ENCODE measurements at regions not wholly inside any gene's neighbourhood (a gene's known extent, or its start where the extent isn't known, plus 50 kb on each side); places are given as distances from the start of the nearest gene placed in this dataset.

- Mint-ChIP-seq H3K4me1 (ENCODE audit: low read depth) (no peaks in the 10 kb centered on the region), H3K9me3 (no peaks in the 10 kb centered on the region), H3K4me3 (ENCODE audit: low read depth) (no peak overlapping the region), H3K27me3 (ENCODE audit: low read depth) (no peaks in the 10 kb centered on the region), H3K27ac (no peak overlapping the region), H3K36me3 (ENCODE audit: low read depth) (no peaks in the 10 kb centered on the region)
- intact Hi-C loops (cut with micrococcal nuclease) = no loop called here
- no peak for DNase-seq (ENCODE audit: low spot score)
These were observed 374.3 kb downstream of the TMX3 start for GRCh38 chr18:68340606-68341005.

GRCh38 chr18:68330658-68331057, 384.2 kb downstream of the TMX3 start:
- no peaks in the 10 kb centered on the region for H3K4me1 Mint-ChIP-seq (ENCODE audit: low read depth)
- intact Hi-C loops (cut with micrococcal nuclease) = no loop called here
- H3K4me3 Mint-ChIP-seq (ENCODE audit: low read depth) = no peak overlapping the region
- no peak overlapping the region for H3K27ac Mint-ChIP-seq
- DNase-seq (ENCODE audit: low spot score) = no peak
- no peaks in the 10 kb centered on the region for H3K9me3 Mint-ChIP-seq
- no peaks in the 10 kb centered on the region for H3K36me3 Mint-ChIP-seq (ENCODE audit: low read depth)
- no peaks in the 10 kb centered on the region for H3K27me3 Mint-ChIP-seq (ENCODE audit: low read depth)

GRCh38 chr18:68323921-68324320, 391.0 kb downstream of the TMX3 start:
- Mint-ChIP-seq H3K27me3 (ENCODE audit: low read depth) (no peaks in the 10 kb centered on the region), H3K9me3 (no peaks in the 10 kb centered on the region), H3K27ac (no peak overlapping the region), H3K4me1 (ENCODE audit: low read depth) (no peaks in the 10 kb centered on the region), H3K36me3 (ENCODE audit: low read depth) (no peaks in the 10 kb centered on the region), H3K4me3 (ENCODE audit: low read depth) (no peak overlapping the region)
- DNase-seq (ENCODE audit: low spot score) = no peak
- intact Hi-C loops (cut with micrococcal nuclease) = no loop called here

GRCh38 chr18:68316636-68317035, 398.3 kb downstream of the TMX3 start:
- intact Hi-C loops (cut with micrococcal nuclease) = no loop called here
- no peak overlapping the region for H3K27ac Mint-ChIP-seq
- H3K9me3 Mint-ChIP-seq = no peaks in the 10 kb centered on the region
- no peak overlapping the region for H3K4me3 Mint-ChIP-seq (ENCODE audit: low read depth)
- H3K4me1 Mint-ChIP-seq (ENCODE audit: low read depth) = no peaks in the 10 kb centered on the region
- DNase-seq (ENCODE audit: low spot score) = no peak
- H3K36me3 Mint-ChIP-seq (ENCODE audit: low read depth) = no peaks in the 10 kb centered on the region
- H3K27me3 Mint-ChIP-seq (ENCODE audit: low read depth) = no peaks in the 10 kb centered on the region

GRCh38 chr18:68314403-68314802, 400.5 kb downstream of the TMX3 start:
- Mint-ChIP-seq H3K9me3 (no peaks in the 10 kb centered on the region), H3K27me3 (ENCODE audit: low read depth) (no peaks in the 10 kb centered on the region), H3K4me3 (ENCODE audit: low read depth) (no peak overlapping the region), H3K4me1 (ENCODE audit: low read depth) (no peaks in the 10 kb centered on the region), H3K36me3 (ENCODE audit: low read depth) (no peaks in the 10 kb centered on the region), H3K27ac (no peak overlapping the region)
- no peak for DNase-seq (ENCODE audit: low spot score)
- intact Hi-C loops (cut with micrococcal nuclease) = no loop called here

- H3K27ac Mint-ChIP-seq = no peak overlapping the region
- intact Hi-C loops (cut with micrococcal nuclease) = no loop called here
- H3K4me3 Mint-ChIP-seq (ENCODE audit: low read depth) = no peak overlapping the region
- no peaks in the 10 kb centered on the region for H3K36me3 Mint-ChIP-seq (ENCODE audit: low read depth)
- no peak for DNase-seq (ENCODE audit: low spot score)
- H3K9me3 Mint-ChIP-seq = no peaks in the 10 kb centered on the region
- H3K27me3 Mint-ChIP-seq (ENCODE audit: low read depth) = no peaks in the 10 kb centered on the region
- H3K4me1 Mint-ChIP-seq (ENCODE audit: low read depth) = no peaks in the 10 kb centered on the region
These were observed 413.5 kb downstream of the TMX3 start for GRCh38 chr18:68301441-68301840.

GRCh38 chr18:68299906-68300305, 415.0 kb downstream of the TMX3 start:
- Mint-ChIP-seq H3K27ac (no peak overlapping the region), H3K9me3 (no peaks in the 10 kb centered on the region), H3K36me3 (ENCODE audit: low read depth) (no peaks in the 10 kb centered on the region), H3K4me3 (ENCODE audit: low read depth) (no peak overlapping the region), H3K27me3 (ENCODE audit: low read depth) (no peaks in the 10 kb centered on the region), H3K4me1 (ENCODE audit: low read depth) (no peaks in the 10 kb centered on the region)
- intact Hi-C loops (cut with micrococcal nuclease) = no loop called here
- no peak for DNase-seq (ENCODE audit: low spot score)

- Mint-ChIP-seq H3K4me3 (ENCODE audit: low read depth) (no peak overlapping the region), H3K36me3 (ENCODE audit: low read depth) (no peaks in the 10 kb centered on the region), H3K4me1 (ENCODE audit: low read depth) (no peaks in the 10 kb centered on the region), H3K27me3 (ENCODE audit: low read depth) (no peaks in the 10 kb centered on the region), H3K27ac (no peak overlapping the region), H3K9me3 (no peaks in the 10 kb centered on the region)
- no peak for DNase-seq (ENCODE audit: low spot score)
- intact Hi-C loops (cut with micrococcal nuclease) = no loop called here
These were observed 416.6 kb downstream of the TMX3 start for GRCh38 chr18:68298330-68298729.

GRCh38 chr18:68288408-68288807, 426.5 kb downstream of the TMX3 start:
- H3K36me3 Mint-ChIP-seq (ENCODE audit: low read depth) = no peaks in the 10 kb centered on the region
- no peak overlapping the region for H3K4me3 Mint-ChIP-seq (ENCODE audit: low read depth)
- no peaks in the 10 kb centered on the region for H3K4me1 Mint-ChIP-seq (ENCODE audit: low read depth)
- no peaks in the 10 kb centered on the region for H3K9me3 Mint-ChIP-seq
- no peak overlapping the region for H3K27ac Mint-ChIP-seq
- intact Hi-C loops (cut with micrococcal nuclease) = no loop called here
- no peaks in the 10 kb centered on the region for H3K27me3 Mint-ChIP-seq (ENCODE audit: low read depth)
- no peak for DNase-seq (ENCODE audit: low spot score)

- H3K9me3 Mint-ChIP-seq = no peaks in the 10 kb centered on the region
- no peaks in the 10 kb centered on the region for H3K36me3 Mint-ChIP-seq (ENCODE audit: low read depth)
- no peak overlapping the region for H3K4me3 Mint-ChIP-seq (ENCODE audit: low read depth)
- intact Hi-C loops (cut with micrococcal nuclease) = no loop called here
- no peak for DNase-seq (ENCODE audit: low spot score)
- H3K4me1 Mint-ChIP-seq (ENCODE audit: low read depth) = no peaks in the 10 kb centered on the region
- no peak overlapping the region for H3K27ac Mint-ChIP-seq
- no peaks in the 10 kb centered on the region for H3K27me3 Mint-ChIP-seq (ENCODE audit: low read depth)
These were observed 430.6 kb downstream of the TMX3 start for GRCh38 chr18:68284236-68284780.

GRCh38 chr18:68283834-68284233, 431.1 kb downstream of the TMX3 start:
- intact Hi-C loops (cut with micrococcal nuclease) = no loop called here
- no peak overlapping the region for H3K4me3 Mint-ChIP-seq (ENCODE audit: low read depth)
- H3K27me3 Mint-ChIP-seq (ENCODE audit: low read depth) = no peaks in the 10 kb centered on the region
- H3K9me3 Mint-ChIP-seq = no peaks in the 10 kb centered on the region
- no peaks in the 10 kb centered on the region for H3K36me3 Mint-ChIP-seq (ENCODE audit: low read depth)
- no peaks in the 10 kb centered on the region for H3K4me1 Mint-ChIP-seq (ENCODE audit: low read depth)
- no peak for DNase-seq (ENCODE audit: low spot score)
- H3K27ac Mint-ChIP-seq = no peak overlapping the region

- no peak overlapping the region for H3K27ac Mint-ChIP-seq
- no peak for DNase-seq (ENCODE audit: low spot score)
These were observed 432.7 kb downstream of the TMX3 start for GRCh38 chr18:68282232-68282631.

GRCh38 chr18:68275616-68276015, 439.3 kb downstream of the TMX3 start:
- Mint-ChIP-seq H3K4me1 (ENCODE audit: low read depth) (no peaks in the 10 kb centered on the region), H3K27ac (no peak overlapping the region), H3K4me3 (ENCODE audit: low read depth) (no peak overlapping the region), H3K27me3 (ENCODE audit: low read depth) (no peaks in the 10 kb centered on the region), H3K36me3 (ENCODE audit: low read depth) (no peaks in the 10 kb centered on the region), H3K9me3 (no peaks in the 10 kb centered on the region)
- intact Hi-C loops (cut with micrococcal nuclease) = no loop called here
- no peak for DNase-seq (ENCODE audit: low spot score)

More at GRCh38 chr18:68282232-68282631, 432.7 kb downstream of the TMX3 start:
- no peaks in the 10 kb centered on the region for H3K27me3 Mint-ChIP-seq (ENCODE audit: low read depth)
- H3K4me3 Mint-ChIP-seq (ENCODE audit: low read depth) = no peak overlapping the region
- no peaks in the 10 kb centered on the region for H3K4me1 Mint-ChIP-seq (ENCODE audit: low read depth)
- no peaks in the 10 kb centered on the region for H3K9me3 Mint-ChIP-seq
- no peaks in the 10 kb centered on the region for H3K36me3 Mint-ChIP-seq (ENCODE audit: low read depth)
- intact Hi-C loops (cut with micrococcal nuclease) = no loop called here

- no peaks in the 10 kb centered on the region for H3K27me3 Mint-ChIP-seq (ENCODE audit: low read depth)
- H3K27ac Mint-ChIP-seq = no peak overlapping the region
- no peaks in the 10 kb centered on the region for H3K4me1 Mint-ChIP-seq (ENCODE audit: low read depth)
- no peak for DNase-seq (ENCODE audit: low spot score)
- no peaks in the 10 kb centered on the region for H3K9me3 Mint-ChIP-seq
- no peak overlapping the region for H3K4me3 Mint-ChIP-seq (ENCODE audit: low read depth)
- H3K36me3 Mint-ChIP-seq (ENCODE audit: low read depth) = no peaks in the 10 kb centered on the region
- intact Hi-C loops (cut with micrococcal nuclease) = no loop called here
These were observed 444.9 kb downstream of the TMX3 start for GRCh38 chr18:68270017-68270416.

Measured in activated T-helper 2 cell treated with anti-CD3 and anti-CD28 coated beads, Interferon-gamma antibody, Interleukin-2, Interleukin-4, amounts not matched to agents 10 μg/mL and 5 μg/mL and 100 μg/mL, durations not matched to agents 14 hours and 24 hours and 36 hours (primary cell).